ENCODE measurements at regions not wholly inside any gene's neighbourhood (a gene's known extent, or its start where the extent isn't known, plus 50 kb on each side); places are given as distances from the start of the nearest gene placed in this dataset.

- TF ChIP-seq EP300 (IDR thresholded peaks at IDR 0.05; ENCODE audit: borderline replicate concordance) = no peak
- TF ChIP-seq CEBPB (IDR thresholded peaks at IDR 0.05) = no peak
- TF ChIP-seq, protein P1, sequence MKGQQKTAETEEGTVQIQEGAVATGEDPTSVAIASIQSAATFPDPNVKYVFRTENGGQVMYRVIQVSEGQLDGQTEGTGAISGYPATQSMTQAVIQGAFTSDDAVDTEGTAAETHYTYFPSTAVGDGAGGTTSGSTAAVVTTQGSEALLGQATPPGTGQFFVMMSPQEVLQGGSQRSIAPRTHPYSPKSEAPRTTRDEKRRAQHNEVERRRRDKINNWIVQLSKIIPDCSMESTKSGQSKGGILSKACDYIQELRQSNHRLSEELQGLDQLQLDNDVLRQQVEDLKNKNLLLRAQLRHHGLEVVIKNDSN (IDR thresholded peaks at IDR 0.05) = no peak
- TF ChIP-seq RAD21 (IDR thresholded peaks at IDR 0.05; ENCODE audit: low read depth) = no peak
- TF ChIP-seq, protein P2, sequence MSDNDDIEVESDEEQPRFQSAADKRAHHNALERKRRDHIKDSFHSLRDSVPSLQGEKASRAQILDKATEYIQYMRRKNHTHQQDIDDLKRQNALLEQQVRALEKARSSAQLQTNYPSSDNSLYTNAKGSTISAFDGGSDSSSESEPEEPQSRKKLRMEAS (IDR thresholded peaks at IDR 0.05) = no peak
- no peak for TF ChIP-seq NFIC (IDR thresholded peaks at IDR 0.05)
- no peak for TF ChIP-seq YY1 (IDR thresholded peaks at IDR 0.05; ENCODE audit: low read depth)
- no peak for TF ChIP-seq TCF12 (IDR thresholded peaks at IDR 0.05; ENCODE audit: low read depth)
- no peak for TF ChIP-seq TEAD4 (IDR thresholded peaks at IDR 0.05)
- TF ChIP-seq, protein P3, sequence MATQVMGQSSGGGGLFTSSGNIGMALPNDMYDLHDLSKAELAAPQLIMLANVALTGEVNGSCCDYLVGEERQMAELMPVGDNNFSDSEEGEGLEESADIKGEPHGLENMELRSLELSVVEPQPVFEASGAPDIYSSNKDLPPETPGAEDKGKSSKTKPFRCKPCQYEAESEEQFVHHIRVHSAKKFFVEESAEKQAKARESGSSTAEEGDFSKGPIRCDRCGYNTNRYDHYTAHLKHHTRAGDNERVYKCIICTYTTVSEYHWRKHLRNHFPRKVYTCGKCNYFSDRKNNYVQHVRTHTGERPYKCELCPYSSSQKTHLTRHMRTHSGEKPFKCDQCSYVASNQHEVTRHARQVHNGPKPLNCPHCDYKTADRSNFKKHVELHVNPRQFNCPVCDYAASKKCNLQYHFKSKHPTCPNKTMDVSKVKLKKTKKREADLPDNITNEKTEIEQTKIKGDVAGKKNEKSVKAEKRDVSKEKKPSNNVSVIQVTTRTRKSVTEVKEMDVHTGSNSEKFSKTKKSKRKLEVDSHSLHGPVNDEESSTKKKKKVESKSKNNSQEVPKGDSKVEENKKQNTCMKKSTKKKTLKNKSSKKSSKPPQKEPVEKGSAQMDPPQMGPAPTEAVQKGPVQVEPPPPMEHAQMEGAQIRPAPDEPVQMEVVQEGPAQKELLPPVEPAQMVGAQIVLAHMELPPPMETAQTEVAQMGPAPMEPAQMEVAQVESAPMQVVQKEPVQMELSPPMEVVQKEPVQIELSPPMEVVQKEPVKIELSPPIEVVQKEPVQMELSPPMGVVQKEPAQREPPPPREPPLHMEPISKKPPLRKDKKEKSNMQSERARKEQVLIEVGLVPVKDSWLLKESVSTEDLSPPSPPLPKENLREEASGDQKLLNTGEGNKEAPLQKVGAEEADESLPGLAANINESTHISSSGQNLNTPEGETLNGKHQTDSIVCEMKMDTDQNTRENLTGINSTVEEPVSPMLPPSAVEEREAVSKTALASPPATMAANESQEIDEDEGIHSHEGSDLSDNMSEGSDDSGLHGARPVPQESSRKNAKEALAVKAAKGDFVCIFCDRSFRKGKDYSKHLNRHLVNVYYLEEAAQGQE (IDR thresholded peaks at IDR 0.05; ENCODE audit: low read depth) = no peak
- no peak for TF ChIP-seq EGR1 (IDR thresholded peaks at IDR 0.05)
Observed at GRCh38 chr7:3156508-3156907, 112.8 kb upstream of the CARD11 start.
